T-helper 1 cell treated with Interleukin-12 subunit alpha and Interleukin-12 subunit beta and Interleukin-4 antibody, amounts not matched to agents 30 μg/mL and 1 μg/mL, for 36 hours (primary cell): ENCODE measurements at regions not wholly inside any gene's neighbourhood (a gene's known extent, or its start where the extent isn't known, plus 50 kb on each side); places are given as distances from the start of the nearest gene placed in this dataset.

Source experiments
- H3K27ac Mint-ChIP-seq: one replicate; pipeline ENCODE4 v1.8.0; 2021; ENCODE audit warnings: mild to moderate bottlenecking, mixed read lengths
- H3K27me3 Mint-ChIP-seq: one replicate; pipeline ENCODE4 v1.8.0; 2021; ENCODE audit warnings: low read depth, mixed read lengths
- H3K36me3 Mint-ChIP-seq: one replicate; pipeline ENCODE4 v1.8.0; 2021; ENCODE audit warnings: low read depth, mixed read lengths
- H3K4me1 Mint-ChIP-seq: one replicate; pipeline ENCODE4 v1.8.0; 2021; ENCODE audit warnings: low read depth, mixed read lengths
- H3K4me3 Mint-ChIP-seq: one replicate; pipeline ENCODE4 v1.8.0; 2021; ENCODE audit warnings: mild to moderate bottlenecking, moderate library complexity, mixed read lengths
- H3K9me3 Mint-ChIP-seq: one replicate; pipeline ENCODE4 v1.8.0; 2021; ENCODE audit warnings: mixed read lengths

DNA sequence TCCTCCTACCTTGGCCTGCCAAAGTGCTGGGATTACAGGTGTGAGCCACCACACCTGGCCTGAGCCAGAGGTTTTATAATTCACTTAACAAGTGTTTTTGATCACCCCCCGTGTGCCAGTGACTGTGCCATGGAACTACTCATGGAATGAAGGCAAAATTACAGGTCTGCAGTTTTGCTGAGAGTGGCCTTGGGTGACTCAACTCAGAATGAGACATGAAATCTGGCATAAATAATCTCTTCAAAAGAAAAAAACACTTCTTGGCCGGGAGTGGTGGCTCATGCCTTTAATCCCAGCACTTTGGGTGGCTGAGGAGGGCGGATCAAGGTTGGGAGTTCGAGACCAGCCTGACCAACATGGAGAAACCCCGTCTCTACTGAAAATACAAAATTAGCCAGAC is 166.9 kb upstream of the SALL4 start:
- H3K4me1 Mint-ChIP-seq: no peaks in the 10 kb centered on the region
- H3K36me3 Mint-ChIP-seq: no peaks in the 10 kb centered on the region
- no peak overlapping the region for H3K4me3 Mint-ChIP-seq
- no peak overlapping the region for H3K27ac Mint-ChIP-seq
- no peaks in the 10 kb centered on the region for H3K9me3 Mint-ChIP-seq
- no peaks in the 10 kb centered on the region for H3K27me3 Mint-ChIP-seq

GRCh38 chr20:51968151-51968550 is 165.8 kb upstream of the SALL4 start:
- Mint-ChIP-seq H3K27me3 (no peaks in the 10 kb centered on the region), H3K9me3 (no peaks in the 10 kb centered on the region), H3K4me3 (no peak overlapping the region), H3K36me3 (no peaks in the 10 kb centered on the region), H3K4me1 (no peaks in the 10 kb centered on the region), H3K27ac (no peak overlapping the region)

DNA sequence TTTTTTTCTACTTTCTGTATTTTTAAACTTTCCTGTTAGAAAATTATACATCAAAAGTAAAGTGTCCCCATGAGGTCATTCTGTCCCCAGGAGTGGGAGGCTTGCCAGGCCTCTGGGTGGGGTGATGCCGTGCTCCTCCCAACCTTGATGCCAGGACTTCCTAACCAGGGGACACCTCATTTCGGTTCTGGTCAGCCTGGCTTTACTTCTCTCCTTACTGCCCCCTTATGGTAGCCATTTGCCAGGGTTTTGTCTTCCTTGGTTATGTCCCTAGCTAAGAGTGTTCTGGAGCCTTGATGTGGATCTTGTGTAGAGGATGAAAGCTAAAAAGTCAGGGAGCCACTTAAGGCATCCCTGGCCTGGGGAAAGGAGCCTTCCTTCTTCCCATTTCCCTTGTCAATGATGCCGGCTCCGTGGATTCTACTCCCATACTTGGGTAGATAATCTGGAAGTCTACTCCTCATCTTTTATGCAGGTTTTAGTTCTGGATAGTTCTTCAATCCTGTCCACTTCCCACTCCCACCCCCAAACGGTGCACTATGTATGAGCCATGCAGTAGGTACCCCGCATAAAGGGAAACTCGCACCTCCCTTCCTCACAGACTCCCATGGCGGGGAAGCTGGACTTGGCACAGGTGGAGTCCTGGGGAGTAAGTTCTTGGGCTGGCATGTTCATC is 164.1 kb upstream of the SALL4 start:
- H3K27me3 Mint-ChIP-seq: peaks cover 5% of the 10 kb centered on the region
- H3K4me1 Mint-ChIP-seq: no peaks in the 10 kb centered on the region
- no peaks in the 10 kb centered on the region for H3K36me3 Mint-ChIP-seq
- no peaks in the 10 kb centered on the region for H3K9me3 Mint-ChIP-seq
- no peak overlapping the region for H3K4me3 Mint-ChIP-seq
- no peak overlapping the region for H3K27ac Mint-ChIP-seq

DNA sequence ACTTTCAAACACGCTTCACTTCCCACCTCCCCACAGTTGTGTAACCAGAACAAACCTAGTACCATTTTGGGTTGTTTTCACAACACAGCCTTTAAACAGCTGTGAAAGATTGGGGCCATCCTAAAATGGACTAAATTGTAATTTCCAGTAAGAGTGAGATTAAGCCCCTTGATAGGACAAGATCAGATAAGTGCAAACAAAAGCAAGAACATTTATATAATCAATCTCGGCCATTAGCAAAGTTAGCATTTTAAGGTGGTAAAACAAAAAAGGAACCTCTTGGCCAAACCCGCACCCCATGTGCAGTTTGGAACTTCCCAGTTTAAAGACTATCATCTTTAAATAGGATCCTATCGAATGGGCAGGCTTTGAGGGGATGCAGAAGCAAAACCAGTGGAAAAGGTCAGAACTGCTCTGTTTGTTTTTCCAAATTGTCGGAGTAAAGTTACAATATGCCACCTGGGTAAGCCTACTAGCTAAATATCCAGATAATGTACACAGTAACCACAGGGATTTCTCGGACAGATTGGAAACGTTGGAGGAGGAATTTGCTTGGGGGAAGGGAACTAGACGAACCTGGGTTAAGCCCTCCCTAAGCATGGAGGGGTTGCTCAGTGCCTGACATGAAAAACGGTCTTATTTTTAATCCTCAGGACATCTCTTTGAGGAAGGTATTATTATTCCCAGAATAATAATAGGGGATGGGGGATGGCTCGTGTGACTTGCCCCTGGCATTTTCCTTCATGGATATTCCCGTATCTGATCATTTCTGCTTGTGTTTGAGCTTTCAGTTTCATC is 159.8 kb upstream of the SALL4 start:
- Mint-ChIP-seq H3K4me1 (peaks cover 3% of the 10 kb centered on the region), H3K9me3 (no peaks in the 10 kb centered on the region), H3K27me3 (peaks cover 29% of the 10 kb centered on the region), H3K4me3 (no peak overlapping the region), H3K27ac (no peak overlapping the region), H3K36me3 (no peaks in the 10 kb centered on the region)

DNA sequence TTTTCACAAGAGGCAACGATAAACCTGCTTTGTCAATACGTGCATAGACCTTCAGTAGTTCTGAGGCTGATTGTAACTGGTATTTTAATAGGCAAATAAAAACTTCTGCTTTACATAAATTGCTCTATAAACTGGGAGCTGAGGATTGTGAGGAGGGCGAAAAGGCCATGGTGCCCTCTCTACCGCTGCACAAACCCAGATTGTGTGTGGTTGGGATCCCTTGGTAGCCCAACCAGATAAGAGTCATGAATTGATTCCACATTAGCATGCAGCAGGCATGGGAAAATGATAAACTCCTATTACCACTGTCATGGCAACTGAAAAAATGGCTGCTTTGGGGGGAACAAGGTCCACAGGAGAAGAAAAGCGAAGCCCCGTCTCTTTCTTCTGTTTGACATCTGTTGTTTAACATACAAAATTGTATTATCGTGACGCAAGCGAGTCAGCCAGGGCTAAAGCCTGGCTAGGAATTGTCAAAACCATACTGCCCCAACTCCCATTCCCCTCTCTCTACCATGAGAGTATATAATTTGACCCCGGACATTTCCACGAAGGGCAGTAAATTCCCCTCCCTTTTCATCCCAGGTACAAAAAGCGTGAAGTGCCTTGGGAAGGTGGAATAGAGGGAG is 157.8 kb upstream of the SALL4 start:
- H3K9me3 Mint-ChIP-seq: no peaks in the 10 kb centered on the region
- H3K4me3 Mint-ChIP-seq: no peak overlapping the region
- no peak overlapping the region for H3K27ac Mint-ChIP-seq
- peaks cover 3% of the 10 kb centered on the region for H3K4me1 Mint-ChIP-seq
- no peaks in the 10 kb centered on the region for H3K36me3 Mint-ChIP-seq
- H3K27me3 Mint-ChIP-seq: peaks cover 29% of the 10 kb centered on the region

GRCh38 chr20:51959066-51959542 is 156.8 kb upstream of the SALL4 start:
- H3K4me1 Mint-ChIP-seq: peaks cover 3% of the 10 kb centered on the region
- H3K27me3 Mint-ChIP-seq: peaks cover 29% of the 10 kb centered on the region
- no peak overlapping the region for H3K4me3 Mint-ChIP-seq
- no peaks in the 10 kb centered on the region for H3K9me3 Mint-ChIP-seq
- no peak overlapping the region for H3K27ac Mint-ChIP-seq
- no peaks in the 10 kb centered on the region for H3K36me3 Mint-ChIP-seq

DNA sequence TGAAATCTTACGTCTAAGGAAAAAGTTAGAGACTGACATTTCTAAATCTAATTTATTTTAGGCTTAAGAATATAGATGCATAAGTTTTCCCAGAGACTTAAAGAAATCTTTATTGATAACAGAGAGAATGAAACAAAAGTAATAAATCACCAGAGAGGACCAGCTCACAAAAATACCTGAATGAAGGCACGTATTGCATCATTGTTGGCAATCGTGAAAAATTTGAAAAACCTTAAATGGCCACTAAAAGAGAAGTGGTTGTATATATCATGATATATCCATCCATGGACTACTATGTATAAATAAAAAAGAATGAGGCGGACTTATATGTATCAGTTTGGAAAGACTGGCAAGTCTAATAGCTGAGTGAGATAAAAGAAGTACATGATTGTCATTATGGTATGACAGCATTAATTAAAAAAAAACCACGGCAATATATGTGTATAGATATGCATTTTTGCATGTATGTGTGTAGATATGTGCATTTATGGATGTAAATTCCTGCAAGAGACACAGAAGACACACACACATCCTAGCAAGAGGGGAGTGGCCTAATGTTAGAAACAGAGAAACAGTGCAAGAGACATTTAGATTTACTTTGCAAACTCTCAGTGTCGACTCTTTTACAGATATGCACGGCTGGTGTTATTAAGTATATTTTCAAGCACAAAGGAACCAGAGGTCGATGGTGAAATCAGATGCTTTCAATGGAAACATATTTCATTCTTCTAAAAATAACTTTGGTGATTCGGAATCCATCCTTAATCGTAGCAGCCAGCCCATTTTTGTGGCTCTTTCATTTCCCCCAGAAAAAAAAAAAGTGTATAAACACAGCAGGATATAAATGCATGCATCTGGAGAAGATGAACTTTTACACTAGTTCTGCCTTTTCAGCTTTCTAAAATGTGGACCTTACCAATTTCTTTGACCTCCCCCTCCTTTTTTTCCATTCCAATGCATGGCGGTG is 156.1 kb upstream of the SALL4 start:
- Mint-ChIP-seq H3K4me3 (no peak overlapping the region), H3K9me3 (peaks cover 5% of the 10 kb centered on the region), H3K4me1 (peaks cover 3% of the 10 kb centered on the region), H3K27ac (no peak overlapping the region), H3K36me3 (no peaks in the 10 kb centered on the region), H3K27me3 (peaks cover 29% of the 10 kb centered on the region)

DNA sequence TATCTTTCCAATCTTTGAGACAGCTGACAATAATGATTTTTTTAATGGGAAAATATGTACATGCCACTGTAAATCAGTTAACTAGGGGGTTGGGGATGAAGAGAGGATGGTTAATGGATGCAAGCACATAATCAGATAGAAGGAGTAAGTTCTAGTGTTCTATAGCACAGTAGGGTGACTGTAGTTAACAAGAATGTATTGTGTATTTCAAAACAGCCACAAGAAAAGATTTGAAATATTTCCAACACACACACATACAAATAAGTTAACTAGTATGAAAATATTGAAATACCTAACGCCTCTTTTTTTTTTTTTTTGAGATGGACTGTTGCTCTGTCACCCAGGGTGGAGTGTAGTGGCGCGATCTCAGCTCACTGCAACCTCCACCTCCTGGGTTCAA is 153.4 kb upstream of the SALL4 start:
- Mint-ChIP-seq H3K27ac (no peak overlapping the region), H3K36me3 (no peaks in the 10 kb centered on the region), H3K27me3 (peaks cover 24% of the 10 kb centered on the region), H3K9me3 (peaks cover 5% of the 10 kb centered on the region), H3K4me3 (no peak overlapping the region), H3K4me1 (peaks cover 3% of the 10 kb centered on the region)

- Mint-ChIP-seq H3K4me3 (no peak overlapping the region), H3K27ac (no peak overlapping the region), H3K27me3 (peaks cover 9% of the 10 kb centered on the region), H3K9me3 (peaks cover 5% of the 10 kb centered on the region), H3K36me3 (no peaks in the 10 kb centered on the region), H3K4me1 (peaks cover 3% of the 10 kb centered on the region)
These were observed 151.5 kb upstream of the SALL4 start for GRCh38 chr20:51953731-51954340.

DNA sequence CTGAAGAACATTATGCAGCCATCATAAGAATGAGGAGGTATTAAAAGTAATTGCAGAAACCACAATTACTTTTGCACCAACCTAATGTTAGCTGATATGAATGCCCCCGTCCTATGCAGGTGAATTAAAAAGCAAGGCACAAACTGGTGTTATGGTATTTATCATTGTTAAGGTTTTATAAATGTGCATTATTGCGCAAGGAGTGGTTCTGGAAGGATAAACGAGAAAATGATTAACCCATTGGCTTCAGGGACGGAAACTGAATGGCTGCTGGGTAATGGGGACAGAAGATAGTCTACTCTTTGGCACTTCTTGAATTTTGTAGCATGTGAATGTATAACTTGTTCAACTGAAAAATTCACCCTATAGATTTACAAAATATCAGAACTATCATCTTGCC is 148.6 kb upstream of the SALL4 start:
- Mint-ChIP-seq H3K36me3 (no peaks in the 10 kb centered on the region), H3K27ac (no peak overlapping the region), H3K9me3 (peaks cover 5% of the 10 kb centered on the region), H3K4me1 (no peaks in the 10 kb centered on the region), H3K27me3 (no peaks in the 10 kb centered on the region), H3K4me3 (no peak overlapping the region)

DNA sequence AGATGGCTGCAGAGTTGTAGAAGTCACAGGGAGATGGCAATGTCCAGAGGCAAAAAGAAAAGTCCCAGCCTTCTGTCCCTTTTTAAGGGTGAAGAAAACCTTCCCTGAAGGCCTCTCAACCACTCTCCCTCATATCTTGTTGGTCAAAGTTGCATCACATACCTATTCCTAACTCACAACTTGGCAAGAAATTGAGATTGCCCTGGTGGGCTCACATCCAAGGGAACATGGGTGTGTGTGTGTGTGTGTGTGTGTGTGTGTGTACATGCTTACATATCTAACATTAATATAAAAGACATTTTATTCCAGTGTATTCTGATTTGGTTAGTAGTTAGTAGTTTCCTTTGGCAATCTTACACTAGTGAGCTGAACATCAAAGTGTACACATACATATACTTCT is 144.3 kb upstream of the SALL4 start:
- Mint-ChIP-seq H3K9me3 (no peaks in the 10 kb centered on the region), H3K4me1 (no peaks in the 10 kb centered on the region), H3K4me3 (no peak overlapping the region), H3K27me3 (no peaks in the 10 kb centered on the region), H3K36me3 (no peaks in the 10 kb centered on the region), H3K27ac (no peak overlapping the region)

DNA sequence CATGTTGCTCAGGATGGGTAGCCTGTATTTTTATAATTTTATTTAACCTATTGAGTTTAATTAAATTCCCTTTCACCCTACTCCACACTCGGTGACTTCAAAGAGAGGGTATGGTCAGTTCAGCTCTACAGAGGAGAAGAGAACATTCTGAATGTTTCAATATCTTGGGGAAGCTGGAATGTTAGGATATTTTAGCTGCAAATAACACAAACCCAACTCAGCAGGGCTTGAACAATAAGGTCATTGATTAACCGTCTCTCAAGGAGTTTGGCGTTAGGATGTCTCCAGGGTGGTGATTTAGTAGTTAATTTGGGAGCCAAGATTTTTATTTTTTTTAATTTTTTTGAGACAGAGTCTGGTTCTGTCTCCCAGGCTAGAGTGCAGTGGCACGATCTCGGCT is 143.6 kb upstream of the SALL4 start:
- Mint-ChIP-seq H3K4me1 (no peaks in the 10 kb centered on the region), H3K27me3 (no peaks in the 10 kb centered on the region), H3K36me3 (no peaks in the 10 kb centered on the region), H3K27ac (no peak overlapping the region), H3K9me3 (no peaks in the 10 kb centered on the region), H3K4me3 (no peak overlapping the region)

GRCh38 chr20:51945177-51945576 is 142.9 kb upstream of the SALL4 start:
- no peak overlapping the region for H3K27ac Mint-ChIP-seq
- H3K27me3 Mint-ChIP-seq: no peaks in the 10 kb centered on the region
- no peaks in the 10 kb centered on the region for H3K4me1 Mint-ChIP-seq
- H3K36me3 Mint-ChIP-seq: no peaks in the 10 kb centered on the region
- no peaks in the 10 kb centered on the region for H3K9me3 Mint-ChIP-seq
- H3K4me3 Mint-ChIP-seq: no peak overlapping the region

DNA sequence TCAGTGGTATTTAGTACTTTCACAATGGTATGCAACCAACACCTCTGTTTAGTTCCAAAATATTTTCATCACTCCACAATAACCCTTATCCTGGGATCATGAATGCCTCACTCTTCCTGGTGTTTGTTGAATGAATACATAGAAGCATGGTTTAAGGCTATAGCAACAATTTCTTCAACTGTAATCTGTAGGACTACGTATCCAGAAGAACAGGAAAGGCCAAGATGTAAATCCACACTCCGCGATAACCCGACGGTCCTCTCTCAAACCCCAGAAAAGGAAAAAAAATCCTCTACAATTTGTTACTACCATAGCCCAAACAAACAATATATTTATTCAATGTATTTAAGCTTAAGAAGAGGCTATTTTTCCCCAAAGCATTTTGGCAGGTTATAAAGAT is 141.4 kb upstream of the SALL4 start:
- no peaks in the 10 kb centered on the region for H3K27me3 Mint-ChIP-seq

More for the DNA sequence above, 141.4 kb upstream of the SALL4 start:
- no peaks in the 10 kb centered on the region for H3K9me3 Mint-ChIP-seq
- no peaks in the 10 kb centered on the region for H3K4me1 Mint-ChIP-seq
- H3K27ac Mint-ChIP-seq: no peak overlapping the region
- no peak overlapping the region for H3K4me3 Mint-ChIP-seq
- no peaks in the 10 kb centered on the region for H3K36me3 Mint-ChIP-seq
